BE2C (cell line): ENCODE measurements at regions not wholly inside any gene's neighbourhood (a gene's known extent, or its start where the extent isn't known, plus 50 kb on each side); places are given as distances from the start of the nearest gene placed in this dataset.

ENCODE experiments used
- DNase-seq: peaks from one replicate; pipeline ENCODE4 v3.0.0-alpha.2; 2020
- H3K27me3 ChIP-seq: fragments of 250-450 bp; sonication (Bioruptor Pico); 2 replicates; pipeline ENCODE4 v1.5.1; 2020; ENCODE audit warnings: mild to moderate bottlenecking
- H3K36me3 ChIP-seq: fragments of 250-450 bp; sonication (Bioruptor Pico); 2 replicates; pipeline ENCODE4 v1.5.1; 2020; ENCODE audit warnings: mild to moderate bottlenecking
- H3K4me1 ChIP-seq: fragments of 250-450 bp; sonication (Bioruptor Pico); 2 replicates; pipeline ENCODE4 v1.5.1; 2020
- H3K4me3 ChIP-seq: 2 replicates; pipeline ENCODE4 v1.5.1; 2011; ENCODE audit warnings: low read depth, low read length
- H3K9me3 ChIP-seq: fragments of 250-450 bp; sonication (Bioruptor Pico); 2 replicates; pipeline ENCODE4 v1.5.1; 2020
- CTCF ChIP-seq: IDR thresholded peaks from 2 replicates; pipeline ENCODE4 v1.5.1; 2012; ENCODE audit warnings: mild to moderate bottlenecking, low read depth, low read length

GRCh38 chr14:22018890-22019289 lies 345.3 kb upstream of the OR4E1 start:
- Histone ChIP-seq H3K4me3 (no peak overlapping the region), H3K9me3 (no peaks in the 10 kb centered on the region), H3K27me3 (no peaks in the 10 kb centered on the region), H3K4me1 (no peaks in the 10 kb centered on the region), H3K36me3 (no peaks in the 10 kb centered on the region)
- DNase-seq, result no peak
- TF ChIP-seq CTCF, result no peak

GRCh38 chr14:22012452-22012851 lies 338.8 kb upstream of the OR4E1 start:
- DNase-seq, result no peak
- no peaks in the 10 kb centered on the region for H3K4me1 ChIP-seq
- H3K27me3 ChIP-seq, result no peaks in the 10 kb centered on the region
- no peaks in the 10 kb centered on the region for H3K36me3 ChIP-seq
- no peak overlapping the region for H3K4me3 ChIP-seq
- TF ChIP-seq CTCF, result no peak
- no peaks in the 10 kb centered on the region for H3K9me3 ChIP-seq

GRCh38 chr14:22011253-22011642 lies 337.6 kb upstream of the OR4E1 start:
- TF ChIP-seq CTCF, result no peak
- Histone ChIP-seq H3K4me3 (no peak overlapping the region), H3K9me3 (no peaks in the 10 kb centered on the region), H3K4me1 (no peaks in the 10 kb centered on the region), H3K36me3 (no peaks in the 10 kb centered on the region), H3K27me3 (no peaks in the 10 kb centered on the region)
- DNase-seq, result no peak

- Histone ChIP-seq H3K36me3 (no peaks in the 10 kb centered on the region), H3K27me3 (no peaks in the 10 kb centered on the region), H3K4me1 (no peaks in the 10 kb centered on the region), H3K4me3 (no peak overlapping the region), H3K9me3 (no peaks in the 10 kb centered on the region)
- DNase-seq, result no peak
- no peak for TF ChIP-seq CTCF
Measured at GRCh38 chr14:22010545-22011252, 337.1 kb upstream of the OR4E1 start.

- H3K27me3 ChIP-seq, result no peaks in the 10 kb centered on the region
- TF ChIP-seq CTCF, result no peak
- DNase-seq, result no peak
Measured at GRCh38 chr14:22008766-22009165, 335.1 kb upstream of the OR4E1 start.

GRCh38 chr14:22007784-22008412 lies 334.3 kb upstream of the OR4E1 start:
- TF ChIP-seq CTCF, result no peak
- no peak overlapping the region for H3K4me3 ChIP-seq
- H3K27me3 ChIP-seq, result no peaks in the 10 kb centered on the region
- no peaks in the 10 kb centered on the region for H3K36me3 ChIP-seq
- no peaks in the 10 kb centered on the region for H3K4me1 ChIP-seq
- H3K9me3 ChIP-seq, result no peaks in the 10 kb centered on the region
- DNase-seq, result no peak

More at GRCh38 chr14:22008766-22009165, 335.1 kb upstream of the OR4E1 start:
- H3K4me1 ChIP-seq, result no peaks in the 10 kb centered on the region
- no peaks in the 10 kb centered on the region for H3K9me3 ChIP-seq
- H3K36me3 ChIP-seq, result no peaks in the 10 kb centered on the region
- no peak overlapping the region for H3K4me3 ChIP-seq
